GM23338 (cell line): ENCODE measurements at regions not wholly inside any gene's neighbourhood (a gene's known extent, or its start where the extent isn't known, plus 50 kb on each side); places are given as distances from the start of the nearest gene placed in this dataset.

Experiments
- ATAC-seq: fragments of 200-7000 bp; cut with Tn5 transposase; 3 replicates; pipeline ENCODE4 v1.9.1; 2020
- DNase-seq: peaks from one replicate; pipeline ENCODE4 v3.0.0-alpha.2; 2015; ENCODE audit warnings: low spot score
- H2AFZ ChIP-seq: fragments of 200-600 bp; sonication (generic); 2 replicates; pipeline ENCODE4 v1.8.0; 2016; ENCODE audit warnings: antibody characterized with exemption, mild to moderate bottlenecking, moderate library complexity
- H3F3A ChIP-seq: fragments of 200-600 bp; sonication (generic); replicated peaks from 2 replicates; pipeline ENCODE4 v1.8.0; 2017; ENCODE audit warnings: antibody characterized with exemption, mixed run types, low read depth
- H3K27ac ChIP-seq: fragments of 200-600 bp; sonication (generic); 2 replicates; pipeline ENCODE4 v1.6.1; 2016; ENCODE audit warnings: low read depth
- H3K27me3 ChIP-seq: fragments of 200-600 bp; sonication (generic); 2 replicates; pipeline ENCODE4 v1.8.0; 2016; ENCODE audit warnings: mild to moderate bottlenecking, mixed run types, moderate library complexity; ENCODE audit not compliant: insufficient read depth
- H3K36me3 ChIP-seq: fragments of 200-600 bp; sonication (generic); 2 replicates; pipeline ENCODE4 v1.8.0; 2016; ENCODE audit warnings: mild to moderate bottlenecking; ENCODE audit not compliant: insufficient read depth
- H3K4me1 ChIP-seq: fragments of 200-600 bp; sonication (generic); 2 replicates; pipeline ENCODE4 v1.8.0; 2016; ENCODE audit warnings: mild to moderate bottlenecking, moderate library complexity; ENCODE audit not compliant: insufficient read depth
- H3K4me2 ChIP-seq: fragments of 200-600 bp; sonication (generic); 2 replicates; pipeline ENCODE4 v1.7.1; 2017; ENCODE audit warnings: mixed run types
- H3K4me3 ChIP-seq: fragments of 200-600 bp; sonication (generic); 2 replicates; pipeline ENCODE4 v1.6.1; 2016; ENCODE audit warnings: mixed run types
- H3K79me2 ChIP-seq: fragments of 200-600 bp; sonication (generic); replicated peaks from 2 replicates; pipeline ENCODE4 v1.8.0; 2017; ENCODE audit warnings: mild to moderate bottlenecking; ENCODE audit not compliant: insufficient read depth
- H3K9me2 ChIP-seq: fragments of 200-600 bp; sonication (generic); 2 replicates; pipeline ENCODE4 v1.8.0; 2017; ENCODE audit not compliant: insufficient read depth
- H4K20me1 ChIP-seq: fragments of 200-600 bp; sonication (generic); replicated peaks from 2 replicates; pipeline ENCODE4 v1.8.0; 2017; ENCODE audit warnings: mild to moderate bottlenecking; ENCODE audit not compliant: insufficient read depth
- H3K27ac Mint-ChIP-seq: 2 replicates; pipeline ENCODE4 v1.8.0; 2020; ENCODE audit warnings: inconsistent platforms, mild to moderate bottlenecking, moderate library complexity, mixed read lengths
- H3K27me3 Mint-ChIP-seq: 3 replicates; pipeline ENCODE4 v1.8.0; 2022; ENCODE audit warnings: low read depth, mild to moderate bottlenecking, moderate library complexity, mixed read lengths, inconsistent platforms; ENCODE audit not compliant: insufficient read depth, poor library complexity
- H3K36me3 Mint-ChIP-seq: 3 replicates; pipeline ENCODE4 v1.8.0; 2021; ENCODE audit warnings: low read depth, mild to moderate bottlenecking, inconsistent platforms, moderate library complexity, mixed read lengths
- H3K4me1 Mint-ChIP-seq: 3 replicates; pipeline ENCODE4 v1.8.0; 2020; ENCODE audit warnings: mild to moderate bottlenecking, inconsistent platforms, mixed read lengths
- H3K4me3 Mint-ChIP-seq: 3 replicates; pipeline ENCODE4 v1.8.0; 2021; ENCODE audit warnings: moderate library complexity, mild to moderate bottlenecking, inconsistent platforms, mixed read lengths
- H3K9me3 Mint-ChIP-seq: 3 replicates; pipeline ENCODE4 v1.8.0; 2020; ENCODE audit warnings: moderate library complexity, mild to moderate bottlenecking, inconsistent platforms, mixed read lengths
- CTCF ChIP-seq, 2 experiments: fragments of 200-600 bp in 1 of 2; sonication (generic) in 1 of 2; conservative IDR thresholded peaks; 2 replicates each; pipeline versions ENCODE4 v1.5.1 to v1.6.1; 2016 to 2017; ENCODE audit warnings: antibody characterized with exemption in 2 of 2, low read depth in 2 of 2, mild to moderate bottlenecking in 2 of 2, moderate library complexity in 1 of 2
- ETS1 ChIP-seq: IDR thresholded peaks from 2 replicates; pipeline ENCODE4 v1.6.1; 2016; ENCODE audit warnings: antibody characterized with exemption
- EZH2 ChIP-seq: fragments of 200-600 bp; sonication (generic); IDR thresholded peaks from one replicate; pipeline ENCODE4 v1.8.0; 2017; ENCODE audit warnings: antibody characterized with exemption, mild to moderate bottlenecking, low read depth; ENCODE audit not compliant: unreplicated experiment
- EZH2phosphoT487 ChIP-seq: fragments of 200-600 bp; sonication (generic); IDR thresholded peaks from one replicate; pipeline ENCODE4 v1.8.1; 2018; ENCODE audit warnings: antibody characterized with exemption; ENCODE audit not compliant: unreplicated experiment
- POLR2AphosphoS5 ChIP-seq: IDR thresholded peaks from 2 replicates; pipeline ENCODE4 v1.6.1; 2016; ENCODE audit warnings: antibody characterized with exemption, low read depth
- REST ChIP-seq: IDR thresholded peaks from one replicate; pipeline ENCODE4 v1.6.1; 2018; ENCODE audit warnings: antibody characterized with exemption; ENCODE audit not compliant: unreplicated experiment
- STAT1 ChIP-seq: IDR thresholded peaks from one replicate; pipeline ENCODE4 v1.6.1; 2016; ENCODE audit warnings: antibody characterized with exemption; ENCODE audit not compliant: unreplicated experiment
- ZNF114 ChIP-seq: fragments of 250-450 bp; sonication (Bioruptor Pico); IDR thresholded peaks from 2 replicates; pipeline ENCODE4 v1.5.0; 2020; ENCODE audit warnings: mild to moderate bottlenecking, moderate library complexity
- ZNF331 ChIP-seq: fragments of 250-450 bp; sonication (Bioruptor Pico); IDR thresholded peaks from 2 replicates; pipeline ENCODE4 v1.5.0; 2020; ENCODE audit warnings: low read depth, mild to moderate bottlenecking, moderate library complexity

GRCh38 chr1:166703726-166704462 is 135.4 kb upstream of the POGK start:
- Histone ChIP-seq H4K20me1 (no peaks in the 10 kb centered on the region), H3K9me2 (no peaks in the 10 kb centered on the region), H3K4me2 (no peak overlapping the region), H3F3A (no peaks in the 10 kb centered on the region), H3K4me1 (no peaks in the 10 kb centered on the region), H3K4me3 (no peak overlapping the region), H3K79me2 (no peaks in the 10 kb centered on the region), H3K27me3 (no peaks in the 10 kb centered on the region), H3K36me3 (no peaks in the 10 kb centered on the region), H2AFZ (peak overlapping the region; percentile 21; the same call in 1 of the 2 replicates), H3K27ac (no peak overlapping the region)
- peaks cover under 1% of the 10 kb centered on the region; the same call in 1 of the 3 replicates for H3K9me3 Mint-ChIP-seq
- H3K4me1 Mint-ChIP-seq: no peaks in the 10 kb centered on the region; the same call in 2 of the 3 replicates
- no peaks in the 10 kb centered on the region for H3K36me3 Mint-ChIP-seq
- no peaks in the 10 kb centered on the region for H3K27me3 Mint-ChIP-seq
- H3K27ac Mint-ChIP-seq: no peak overlapping the region
- no peak for ATAC-seq
- TF ChIP-seq CTCF (conservative IDR thresholded peaks at IDR 0.05; ENCODE audit: low read depth in 2 of 2) (no peak), ETS1 (no peak), STAT1 (no peak), ZNF331 (no peak), POLR2AphosphoS5 (no peak), EZH2phosphoT487 (no peak), REST (no peak), EZH2 (no peak), ZNF114 (CRISPR knock-in tag) (no peak)
- no peak for DNase-seq
- H3K4me3 Mint-ChIP-seq: no peak overlapping the region
